ENCODE measurements at regions not wholly inside any gene's neighbourhood (a gene's known extent, or its start where the extent isn't known, plus 50 kb on each side); places are given as distances from the start of the nearest gene placed in this dataset.

GRCh38 chr9:18393340-18394130 lies 80.4 kb upstream of the ADAMTSL1 start:
- Histone ChIP-seq H3K4me1 (peaks cover 0 to 8% of the 10 kb centered on the region in 2 donors), H3K27me3 (no peaks in the 10 kb centered on the region), H3K36me3 (no peaks in the 10 kb centered on the region), H3K4me3 (no peak overlapping the region), H3K27ac (peak overlapping the region; percentile 83 to 92), H3K9me3 (no peaks in the 10 kb centered on the region)
- TF ChIP-seq POLR2A (IDR thresholded peaks at IDR 0.05) (no peak), CTCF (IDR thresholded peaks at IDR 0.05) (no peak)
- intact Hi-C loops (cut with DNase I; ENCODE audit: low total_unique reads) = no loop called here
- DNase-seq = peak; percentile 45 to 78

GRCh38 chr9:18394847-18395351 lies 79.1 kb upstream of the ADAMTSL1 start:
- intact Hi-C loops (cut with DNase I; ENCODE audit: low total_unique reads) = no loop called here
- DNase-seq = no peak
- Histone ChIP-seq H3K9me3 (no peaks in the 10 kb centered on the region), H3K36me3 (no peaks in the 10 kb centered on the region), H3K27me3 (no peaks in the 10 kb centered on the region), H3K4me3 (no peak overlapping the region), H3K27ac (peak overlapping the region; percentile 83 to 92), H3K4me1 (peaks cover 0 to 14% of the 10 kb centered on the region in 2 donors)
- TF ChIP-seq CTCF (IDR thresholded peaks at IDR 0.05) (no peak), POLR2A (IDR thresholded peaks at IDR 0.05) (no peak)

- TF ChIP-seq CTCF (IDR thresholded peaks at IDR 0.05) (no peak), POLR2A (IDR thresholded peaks at IDR 0.05) (no peak)
- Histone ChIP-seq H3K9me3 (no peaks in the 10 kb centered on the region), H3K27ac (peak overlapping the region; percentile 83 to 92), H3K4me3 (no peak overlapping the region), H3K36me3 (no peaks in the 10 kb centered on the region), H3K27me3 (no peaks in the 10 kb centered on the region), H3K4me1 (peaks cover 0 to 15% of the 10 kb centered on the region in 2 donors)
- intact Hi-C loops (cut with DNase I; ENCODE audit: low total_unique reads) = no loop called here
- no peak for DNase-seq
These were observed 77.7 kb upstream of the ADAMTSL1 start for GRCh38 chr9:18396102-18396728.

- peak overlapping the region; percentile 51 to 92 for H3K27ac ChIP-seq
- no peak for DNase-seq
- no peak overlapping the region for H3K4me3 ChIP-seq
- no peaks in the 10 kb centered on the region for H3K36me3 ChIP-seq
- H3K27me3 ChIP-seq = no peaks in the 10 kb centered on the region
- TF ChIP-seq POLR2A (IDR thresholded peaks at IDR 0.05) (no peak), CTCF (IDR thresholded peaks at IDR 0.05) (no peak)
- H3K9me3 ChIP-seq = no peaks in the 10 kb centered on the region
- peaks cover 0 to 15% of the 10 kb centered on the region in 2 donors for H3K4me1 ChIP-seq
- intact Hi-C loops (cut with DNase I; ENCODE audit: low total_unique reads) = no loop called here
These were observed 76.9 kb upstream of the ADAMTSL1 start for GRCh38 chr9:18397076-18397475.

GRCh38 chr9:18398038-18398437 lies 75.9 kb upstream of the ADAMTSL1 start:
- Histone ChIP-seq H3K4me3 (no peak overlapping the region), H3K27me3 (no peaks in the 10 kb centered on the region), H3K4me1 (peaks cover 0 to 12% of the 10 kb centered on the region in 2 donors), H3K36me3 (no peaks in the 10 kb centered on the region), H3K9me3 (no peaks in the 10 kb centered on the region), H3K27ac (peak overlapping the region; percentile 51 to 92)
- intact Hi-C loops (cut with DNase I; ENCODE audit: low total_unique reads) = no loop called here
- no peak for DNase-seq
- TF ChIP-seq CTCF (IDR thresholded peaks at IDR 0.05) (no peak), POLR2A (IDR thresholded peaks at IDR 0.05) (no peak)

Measured in uterus (tissue), 3 donors.